GM19452 (cell line): ENCODE measurements at regions not wholly inside any gene's neighbourhood (a gene's known extent, or its start where the extent isn't known, plus 50 kb on each side); places are given as distances from the start of the nearest gene placed in this dataset.
"Not testable (repeated sequence)": the region's sequence is repeated elsewhere in the genome, so short reads cannot be mapped to it uniquely, and the experiment has no call there.

ENCODE experiments used
- ATAC-seq: cut with Tn5 transposase; IDR thresholded peaks from one replicate; pipeline ENCODE4 v1.9.1; 2021; ENCODE audit not compliant: unreplicated experiment

DNA sequence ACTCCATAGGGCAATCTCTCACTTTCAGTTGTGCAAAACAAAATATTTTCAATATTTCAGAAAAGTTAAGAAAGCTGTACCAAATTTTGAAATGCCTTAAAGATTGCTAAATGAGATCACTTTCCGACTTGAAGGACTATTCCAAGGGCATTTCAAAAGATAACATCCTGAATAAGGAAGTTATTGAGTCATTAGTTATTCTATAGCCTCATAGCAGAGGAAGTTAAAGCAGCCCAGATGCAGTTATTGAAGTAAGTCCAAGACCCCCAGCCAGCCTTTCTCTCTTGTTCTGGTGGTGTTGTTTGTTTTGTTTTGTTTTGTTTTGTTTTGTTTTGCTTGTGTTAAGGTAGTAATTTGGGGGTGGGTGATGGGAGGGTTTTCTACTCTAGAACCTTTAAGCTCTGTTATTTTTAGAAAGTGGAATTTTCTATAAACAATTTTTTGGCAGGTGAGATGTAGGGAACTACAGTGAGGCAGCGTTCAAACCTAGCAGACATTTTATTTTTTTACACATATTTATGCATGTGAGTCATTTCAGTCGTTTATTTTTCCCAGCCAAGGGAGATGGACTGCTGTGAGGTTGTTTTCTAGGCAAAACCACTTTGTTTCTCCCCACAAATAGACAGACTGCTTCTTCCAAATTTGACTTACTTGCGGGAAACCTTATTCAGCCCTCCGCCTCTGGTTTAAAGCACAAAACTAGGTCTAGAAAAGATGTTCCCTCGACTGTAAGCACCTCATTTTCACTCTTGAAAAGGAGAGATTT is 216.3 kb upstream of the ARPP21 start:
- no peak for ATAC-seq

DNA sequence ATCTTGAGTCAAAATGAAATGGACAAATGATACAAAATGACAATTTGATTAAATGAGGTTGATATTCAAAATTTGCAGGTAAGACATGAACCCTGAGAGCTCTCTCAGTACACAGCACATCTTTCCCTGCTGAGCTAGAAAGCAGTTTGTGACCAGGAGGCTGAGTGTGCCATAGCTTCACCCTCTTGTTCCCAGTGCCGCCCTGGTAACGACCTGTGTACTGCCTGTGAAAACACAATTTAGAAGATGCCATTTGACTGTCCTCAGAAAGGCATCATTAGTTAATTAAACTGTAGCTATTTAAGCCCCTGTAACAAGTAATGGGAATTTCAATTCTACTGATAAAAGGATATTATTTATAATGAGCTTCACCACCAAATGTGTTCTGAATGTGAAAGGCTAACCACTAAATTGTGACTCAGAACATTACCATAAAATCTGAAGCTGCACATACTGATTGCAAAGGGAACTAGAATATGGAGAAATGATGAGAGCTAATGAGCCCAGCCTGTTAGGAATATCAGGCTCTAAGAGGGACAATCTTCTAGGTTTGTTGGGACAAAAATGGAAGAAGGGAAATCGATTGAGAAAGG is 212.9 kb upstream of the ARPP21 start:
- no peak for ATAC-seq

GRCh38 chr3:35437381-35437780 is 201.9 kb upstream of the ARPP21 start:
- ATAC-seq: no peak

GRCh38 chr3:35438101-35438500 is 201.2 kb upstream of the ARPP21 start:
- no peak for ATAC-seq

DNA sequence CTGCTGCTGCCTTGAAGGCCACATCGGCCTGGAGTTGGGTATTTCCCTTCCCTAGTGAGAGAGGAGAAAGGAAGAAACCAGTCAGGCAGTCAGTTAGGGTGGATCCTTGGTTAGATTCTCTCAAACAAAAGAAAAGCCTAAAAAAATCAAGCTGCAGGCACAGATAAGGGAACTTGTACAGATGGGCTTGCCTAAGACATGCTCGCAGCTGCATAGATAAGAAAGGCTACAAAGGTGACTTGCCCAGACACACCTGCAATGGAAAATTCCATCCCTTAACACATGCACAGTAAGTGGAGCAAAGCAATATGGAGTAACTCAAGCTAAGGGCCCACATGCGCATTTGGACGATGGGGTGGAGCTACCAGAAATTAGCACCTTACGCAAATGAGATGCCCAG is 199.7 kb upstream of the ARPP21 start:
- no peak for ATAC-seq

- no peak for ATAC-seq
These were observed 198.5 kb upstream of the ARPP21 start for GRCh38 chr3:35440826-35441225.

DNA sequence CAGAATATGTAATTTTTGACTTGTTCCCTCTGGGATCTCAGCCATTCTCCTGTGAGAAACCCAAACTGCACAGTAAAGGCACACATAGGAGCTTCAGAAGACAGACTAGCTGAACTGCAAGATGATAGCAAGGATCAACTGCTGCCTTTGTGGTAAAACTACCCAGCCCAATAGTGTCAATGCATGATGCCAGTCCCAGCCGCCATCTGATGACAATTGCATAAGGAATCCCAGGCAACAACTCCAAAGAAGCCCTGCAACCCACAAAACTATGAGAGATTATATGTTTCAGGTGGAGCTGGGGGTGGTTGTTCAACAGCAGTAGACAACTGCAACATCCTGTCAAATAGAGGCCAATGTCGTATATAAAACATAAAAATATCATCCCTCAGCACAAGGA is 192.4 kb upstream of the ARPP21 start:
- ATAC-seq: no peak

GRCh38 chr3:35448121-35448520 is 191.2 kb upstream of the ARPP21 start:
- ATAC-seq: no peak

GRCh38 chr3:35448681-35449080 is 190.6 kb upstream of the ARPP21 start:
- ATAC-seq: no peak

DNA sequence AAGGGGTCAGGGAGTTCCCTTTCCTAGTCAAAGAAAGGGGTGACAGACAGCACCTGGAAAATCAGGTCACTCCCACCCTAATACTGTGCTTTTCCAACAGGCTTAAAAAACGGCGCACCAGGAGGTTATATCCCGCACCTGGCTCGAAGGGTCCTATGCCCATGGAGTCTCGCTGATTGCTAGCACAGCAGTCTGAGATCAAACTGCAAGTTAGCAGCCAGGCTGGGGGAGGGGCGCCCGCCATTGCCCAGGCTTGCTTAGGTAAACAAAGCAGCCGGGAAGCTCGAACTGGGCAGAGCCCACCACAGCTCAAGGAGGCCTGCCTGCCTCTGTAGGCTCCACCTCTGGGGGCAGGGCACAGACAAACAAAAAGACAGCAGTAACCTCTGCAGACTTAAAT is 184.5 kb upstream of the ARPP21 start:
- not testable (repeated sequence) for ATAC-seq

- ATAC-seq: no peak
These were observed 165.4 kb upstream of the ARPP21 start for GRCh38 chr3:35473956-35474355.

- ATAC-seq: not testable (repeated sequence)
These were observed 156.8 kb upstream of the ARPP21 start for GRCh38 chr3:35482566-35482965.

- no peak for ATAC-seq
These were observed 156.2 kb upstream of the ARPP21 start for GRCh38 chr3:35483131-35483530.

- ATAC-seq: no peak
These were observed 154.3 kb upstream of the ARPP21 start for GRCh38 chr3:35484929-35485530.

DNA sequence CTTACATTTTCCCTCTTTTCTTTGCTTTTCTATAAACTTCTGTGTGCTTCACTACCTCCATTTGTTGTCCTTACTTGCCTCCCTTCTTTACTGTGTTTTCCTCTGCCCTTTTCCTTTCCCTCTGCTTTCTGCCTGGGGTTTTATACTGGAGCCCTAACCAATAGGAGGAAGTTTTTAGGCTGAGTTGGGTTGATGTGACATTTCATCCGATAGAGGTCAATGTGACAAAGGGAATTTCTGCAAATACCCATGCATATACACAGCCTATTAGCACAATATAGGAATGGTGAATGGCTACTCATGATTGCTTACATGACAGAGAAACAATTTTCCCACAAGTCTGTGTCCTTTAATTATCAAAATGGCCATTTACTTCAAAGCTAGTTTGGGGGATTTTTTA is 153.0 kb upstream of the ARPP21 start:
- ATAC-seq: no peak

DNA sequence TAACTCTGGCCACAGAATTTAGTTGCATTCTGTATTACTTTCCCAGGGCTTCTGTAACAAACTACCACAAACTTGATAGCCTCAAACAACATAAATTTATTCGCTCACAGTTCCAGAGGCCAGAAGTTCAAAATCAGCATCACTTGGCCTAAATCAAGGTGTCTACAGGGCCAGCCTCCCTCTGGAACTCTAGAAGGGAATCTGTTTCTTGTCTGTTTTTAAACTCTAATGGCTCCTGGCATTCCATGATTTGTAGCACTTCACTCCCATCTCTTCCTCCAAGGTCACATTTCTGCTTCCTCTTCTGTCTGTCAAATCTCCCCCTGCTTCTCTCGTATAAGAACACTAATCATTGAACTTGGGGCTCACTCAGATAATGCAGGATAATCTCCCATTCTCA is 151.9 kb upstream of the ARPP21 start:
- no peak for ATAC-seq

DNA sequence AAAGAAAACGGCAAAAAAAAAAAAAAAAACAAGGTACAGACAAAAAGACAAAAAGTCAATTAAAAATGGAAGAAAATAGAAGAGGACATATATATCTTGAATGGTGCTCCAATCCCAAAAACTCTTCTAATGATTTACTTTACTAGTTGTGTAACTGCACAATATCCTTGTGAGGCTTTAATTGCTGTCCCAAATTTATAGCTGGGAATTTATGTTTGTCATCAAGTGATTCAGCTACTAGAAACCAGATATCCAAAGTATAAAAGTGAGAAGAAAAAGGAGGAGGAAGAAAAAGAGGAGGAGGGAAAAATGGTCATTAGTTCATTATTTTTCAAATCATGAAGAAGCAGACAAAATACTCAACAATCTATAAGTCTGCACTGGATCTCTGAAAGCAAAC is 150.8 kb upstream of the ARPP21 start:
- no peak for ATAC-seq

DNA sequence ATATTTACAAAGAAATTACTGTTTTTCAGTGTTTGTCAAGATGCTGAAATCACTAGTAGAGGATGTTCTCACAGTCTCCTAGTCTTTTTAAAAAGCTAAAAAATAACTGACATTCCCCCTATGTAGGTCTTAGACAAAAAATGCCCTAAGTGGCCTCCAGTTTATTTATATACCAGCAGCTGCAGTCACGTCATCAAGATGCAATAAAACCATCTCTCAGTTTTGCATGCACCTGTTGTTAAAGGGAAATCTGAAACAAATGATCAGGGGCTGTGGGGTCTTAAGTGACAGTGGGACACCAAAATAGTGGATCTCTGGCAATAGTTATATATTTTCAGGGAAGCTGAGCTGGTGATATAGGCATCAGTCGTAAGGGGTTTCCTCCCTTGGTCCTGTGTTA is 146.5 kb upstream of the ARPP21 start:
- ATAC-seq: no peak

- no peak for ATAC-seq
These were observed 140.7 kb upstream of the ARPP21 start for GRCh38 chr3:35498506-35499210.

- no peak for ATAC-seq
These were observed 138.5 kb upstream of the ARPP21 start for GRCh38 chr3:35500641-35501350.

DNA sequence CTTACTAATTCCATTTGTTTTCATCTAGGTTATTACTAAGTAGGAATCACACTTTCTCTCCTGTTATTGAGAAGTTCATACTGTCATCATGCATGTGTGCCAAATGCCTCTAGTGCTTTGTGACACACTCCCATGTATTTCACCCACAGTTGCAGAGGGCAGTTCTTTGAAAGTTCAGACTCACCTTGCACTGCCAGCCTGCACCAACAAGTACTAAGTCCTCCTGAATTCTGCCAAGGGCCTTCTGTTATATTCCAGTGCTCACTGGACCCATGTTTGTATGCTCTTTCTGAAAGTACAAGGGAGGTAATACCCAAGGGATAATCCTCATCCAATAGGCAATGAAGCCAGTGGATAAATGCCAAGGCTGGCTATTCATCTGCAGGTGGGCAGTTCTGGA is 136.6 kb upstream of the ARPP21 start:
- ATAC-seq: no peak
